GM10266 (cell line): ENCODE measurements at regions not wholly inside any gene's neighbourhood (a gene's known extent, or its start where the extent isn't known, plus 50 kb on each side); places are given as distances from the start of the nearest gene placed in this dataset.

ENCODE experiments used
- DNase-seq: peaks from one replicate; pipeline ENCODE4 v3.0.0; 2012; ENCODE audit errors: extremely low spot score
- CTCF ChIP-seq: IDR thresholded peaks from 2 replicates; pipeline ENCODE4 v1.5.1; 2012; ENCODE audit warnings: mild to moderate bottlenecking, low read depth; ENCODE audit not compliant: control insufficient read depth, insufficient read depth; ENCODE audit errors: missing control alignments

- DNase-seq, result no peak
- TF ChIP-seq CTCF, result no peak
Measured at GRCh38 chr2:58666323-58666970, 425.3 kb upstream of the FANCL start.

GRCh38 chr2:58665154-58665553 is 424.0 kb upstream of the FANCL start:
- no peak for DNase-seq
- TF ChIP-seq CTCF, result no peak

- no peak for TF ChIP-seq CTCF
Measured at GRCh38 chr2:58664523-58665151, 423.5 kb upstream of the FANCL start.

GRCh38 chr2:58660046-58660445 is 418.9 kb upstream of the FANCL start:
- DNase-seq, result no peak
- TF ChIP-seq CTCF, result no peak

More at GRCh38 chr2:58664523-58665151, 423.5 kb upstream of the FANCL start:
- DNase-seq, result no peak

- DNase-seq, result no peak
- TF ChIP-seq CTCF, result no peak
Measured at GRCh38 chr2:58655152-58655551, 414.0 kb upstream of the FANCL start.

- no peak for TF ChIP-seq CTCF
- DNase-seq, result no peak
Measured at GRCh38 chr2:58651930-58652329, 410.8 kb upstream of the FANCL start.

GRCh38 chr2:58650781-58651180 is 409.7 kb upstream of the FANCL start:
- no peak for DNase-seq
- no peak for TF ChIP-seq CTCF
